Activated naive CD4-positive, alpha-beta T cell treated with Interleukin-2 at 50 U/mL for 16 hours (primary cell): ENCODE measurements at regions not wholly inside any gene's neighbourhood (a gene's known extent, or its start where the extent isn't known, plus 50 kb on each side); places are given as distances from the start of the nearest gene placed in this dataset.
"Not testable (repeated sequence)": the region's sequence is repeated elsewhere in the genome, so short reads cannot be mapped to it uniquely, and the experiment has no call there.

Experiments used
- DNase-seq: peaks from one replicate; pipeline ENCODE4 v3.0.0-alpha.2; 2020

DNA sequence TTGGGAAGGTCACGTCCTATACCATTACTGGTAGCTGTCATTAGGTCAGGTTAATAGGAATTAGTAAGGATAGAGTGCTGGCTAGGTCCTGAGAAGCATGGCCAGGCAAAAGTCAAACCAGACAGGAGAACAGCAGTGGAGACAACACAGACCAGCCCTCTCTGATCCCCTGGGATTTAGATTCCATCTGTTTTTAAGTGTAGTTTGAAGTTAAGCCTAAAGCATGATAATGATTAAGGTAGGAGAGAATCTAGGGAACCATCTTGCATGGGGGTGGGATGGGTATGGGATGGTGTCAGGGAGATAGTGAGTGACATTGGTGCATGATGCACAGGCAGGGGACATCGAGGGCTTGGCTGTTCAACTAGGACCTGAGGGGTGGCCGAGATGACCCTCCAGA lies 96.6 kb downstream of the MYCN start:
- DNase-seq, result no peak

DNA sequence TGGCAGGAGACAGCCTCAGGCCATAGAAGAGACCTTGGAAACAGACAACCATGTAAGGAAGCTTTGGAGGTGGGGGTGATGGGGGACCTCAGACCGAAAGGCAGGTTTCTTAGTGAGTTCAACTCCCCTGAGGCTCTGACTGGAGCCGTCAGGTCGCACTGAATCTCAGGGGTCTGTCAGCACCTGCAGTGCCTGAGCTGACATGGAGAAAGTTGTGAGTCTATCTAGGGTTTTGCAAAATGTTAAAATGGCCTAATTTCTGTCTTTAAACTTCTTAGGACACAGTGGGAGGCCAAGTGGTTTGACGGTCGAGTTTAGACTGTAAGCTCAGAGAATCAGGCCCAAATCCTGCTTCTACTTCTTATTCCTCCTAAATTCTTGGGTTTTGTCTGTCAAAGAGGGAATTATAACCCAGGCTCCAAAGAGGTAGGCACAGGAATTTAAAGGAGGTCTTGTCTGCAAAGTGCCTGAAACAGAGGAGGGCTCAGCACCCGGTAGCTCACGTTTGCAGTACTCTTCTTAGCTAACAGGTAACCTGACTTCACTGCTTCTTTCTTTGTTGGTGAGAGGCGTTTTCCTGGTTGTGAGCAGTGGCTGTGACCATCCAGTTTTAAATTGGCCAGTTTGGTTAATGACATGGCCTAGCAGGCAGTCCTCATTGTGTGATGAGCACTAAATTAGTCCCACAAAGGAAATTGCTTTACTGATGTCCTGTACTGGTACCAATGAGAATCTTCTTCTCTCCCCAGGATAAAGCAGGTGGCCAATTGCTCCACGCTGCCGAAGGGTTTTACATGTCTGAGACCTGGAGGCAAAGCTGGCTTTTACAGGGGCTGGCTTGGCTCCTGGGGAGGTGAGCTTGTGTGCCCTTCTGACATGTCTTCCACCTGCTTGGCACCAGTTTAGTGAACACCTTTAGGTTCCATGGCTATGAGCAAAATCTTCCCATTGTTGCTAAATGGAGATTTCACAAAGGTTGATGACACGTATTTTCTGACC lies 95.7 kb downstream of the MYCN start:
- no peak for DNase-seq

DNA sequence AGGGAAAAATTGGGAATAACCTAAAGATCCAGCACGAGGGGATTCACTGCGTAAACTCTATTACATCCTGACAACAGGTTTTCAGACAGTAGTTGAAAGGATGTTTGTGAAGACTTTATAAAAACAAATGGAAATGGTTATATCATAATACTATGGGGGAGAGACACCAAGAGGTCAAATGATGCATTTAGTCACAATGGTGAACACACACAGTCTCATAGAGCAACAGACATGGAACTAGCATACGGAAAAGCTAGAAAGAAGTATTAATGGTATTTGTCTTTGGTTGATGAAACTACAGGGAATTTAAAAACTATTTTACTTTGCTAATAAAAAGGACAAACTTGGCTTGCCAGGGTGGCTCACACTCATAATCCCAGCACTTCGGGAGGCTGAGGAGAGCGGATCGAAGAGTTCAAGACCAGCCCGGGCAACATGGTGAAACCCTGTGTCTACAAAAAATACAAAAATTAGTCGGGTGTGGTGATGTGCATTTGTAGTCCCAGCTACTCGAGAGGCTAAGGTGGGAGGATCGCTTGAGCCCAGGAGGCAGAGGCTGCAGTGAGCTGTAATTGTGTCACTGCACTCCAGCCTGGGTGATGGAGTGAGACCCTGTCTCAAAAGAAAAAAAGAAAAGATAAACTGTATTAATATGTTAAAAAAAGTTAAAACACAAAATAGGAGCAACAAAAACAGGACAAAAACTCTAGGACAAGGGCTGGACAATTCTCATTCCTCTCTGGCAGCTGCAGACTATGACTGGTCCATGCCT lies 94.8 kb downstream of the MYCN start:
- DNase-seq, result no peak

DNA sequence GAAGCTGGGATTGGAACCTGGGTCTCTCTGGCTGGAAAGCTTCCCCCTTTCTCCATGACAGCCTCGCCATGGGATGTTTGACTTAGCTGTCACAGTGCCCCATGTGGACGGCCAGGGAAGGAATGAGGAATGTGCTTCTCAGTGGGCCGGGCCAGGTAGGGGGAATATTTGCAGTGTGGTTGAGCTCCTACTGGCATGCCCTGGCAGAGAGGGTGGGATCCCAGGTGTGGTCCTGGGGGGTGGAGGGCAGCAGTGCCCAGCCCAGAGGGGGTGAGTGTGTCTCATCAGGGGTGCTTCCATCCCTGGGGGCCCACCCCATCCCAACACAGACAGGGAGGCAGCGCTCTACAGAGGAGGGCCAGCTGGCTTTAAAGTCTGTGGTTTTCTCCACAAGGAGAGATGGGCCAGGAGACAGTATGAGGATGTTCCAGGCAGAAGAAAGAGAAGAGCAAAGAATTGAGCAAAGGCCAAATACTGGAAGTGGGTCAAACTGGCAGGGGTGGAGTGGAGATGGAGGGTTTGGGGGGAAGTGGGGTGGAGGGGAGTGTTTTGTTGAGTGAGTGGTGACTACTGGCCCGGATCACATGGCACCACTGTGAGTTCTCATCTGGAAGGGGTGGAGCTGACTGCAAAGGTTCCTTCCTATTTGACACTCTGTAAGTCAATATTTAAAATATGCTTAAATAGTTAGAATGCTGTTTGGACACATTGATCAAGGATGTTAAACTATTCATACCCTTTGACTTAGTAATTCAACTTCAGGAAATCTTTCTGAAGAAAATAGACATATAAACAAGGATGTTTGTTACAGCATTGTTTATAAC lies 94.0 kb downstream of the MYCN start:
- DNase-seq, result no peak

DNA sequence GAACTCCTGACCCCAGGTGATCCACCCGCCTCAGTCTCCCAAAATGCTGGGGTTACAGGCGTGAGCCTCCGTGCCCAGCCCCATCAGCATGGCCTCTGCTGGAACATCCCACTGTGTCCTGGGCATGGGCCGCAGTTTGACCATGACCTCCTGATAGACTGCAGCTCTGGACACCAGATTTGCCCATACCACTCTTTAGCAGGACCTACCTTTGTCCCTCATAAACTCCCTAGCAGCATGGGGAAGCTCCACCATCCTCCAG lies 92.6 kb downstream of the MYCN start:
- DNase-seq, result no peak

DNA sequence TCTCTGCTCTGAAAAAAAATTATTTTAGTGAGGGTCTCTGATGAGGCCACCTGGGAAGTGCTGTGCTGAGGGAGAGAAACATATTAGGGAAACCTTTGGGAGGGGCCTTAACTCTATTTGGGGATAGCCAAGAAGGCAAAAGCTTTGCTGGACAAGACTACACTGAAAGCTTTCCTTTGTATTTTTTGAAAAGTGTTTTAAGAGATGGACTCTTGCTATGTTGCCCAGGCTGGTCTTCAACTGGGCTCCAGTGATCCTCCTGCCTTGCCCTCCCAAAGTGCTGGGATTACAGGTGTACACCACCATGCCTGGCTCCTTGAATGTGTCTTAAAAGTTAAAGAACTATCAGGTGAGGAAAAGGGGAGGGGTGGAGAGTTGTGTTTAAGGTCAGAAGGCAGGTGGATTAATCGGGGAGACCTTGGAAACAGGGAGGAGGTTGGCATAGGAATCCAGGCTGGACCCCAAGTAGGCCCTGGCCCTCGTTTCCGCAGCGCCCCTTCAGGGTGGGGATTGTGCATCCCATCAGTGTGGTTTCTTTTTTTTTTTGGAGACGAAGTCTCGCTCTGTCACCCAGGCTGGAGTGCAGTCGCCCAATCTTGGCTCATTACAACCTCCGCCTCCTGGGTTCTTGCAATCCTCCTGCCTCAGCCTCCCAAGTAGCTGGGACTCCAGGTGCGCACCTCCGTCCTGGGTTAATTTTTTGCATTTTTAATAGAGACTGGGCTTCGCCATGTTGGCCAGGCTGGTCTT lies 92.1 kb downstream of the MYCN start:
- DNase-seq, result no peak

DNA sequence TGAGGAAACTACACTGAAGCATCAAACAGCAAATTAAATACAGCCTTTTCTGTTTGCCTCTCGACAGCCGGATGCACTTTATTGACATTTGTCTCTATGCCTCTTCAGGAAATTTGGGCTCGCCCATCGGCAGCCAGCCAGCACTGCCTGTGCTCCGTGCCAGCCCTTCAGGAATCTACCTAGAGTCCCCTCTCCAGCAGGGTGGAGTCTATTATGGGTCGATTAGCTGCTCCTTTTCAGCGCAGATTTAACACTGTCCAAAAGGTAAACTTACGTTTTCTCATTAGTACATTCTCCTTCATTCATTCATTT lies 91.5 kb downstream of the MYCN start:
- DNase-seq, result no peak

DNA sequence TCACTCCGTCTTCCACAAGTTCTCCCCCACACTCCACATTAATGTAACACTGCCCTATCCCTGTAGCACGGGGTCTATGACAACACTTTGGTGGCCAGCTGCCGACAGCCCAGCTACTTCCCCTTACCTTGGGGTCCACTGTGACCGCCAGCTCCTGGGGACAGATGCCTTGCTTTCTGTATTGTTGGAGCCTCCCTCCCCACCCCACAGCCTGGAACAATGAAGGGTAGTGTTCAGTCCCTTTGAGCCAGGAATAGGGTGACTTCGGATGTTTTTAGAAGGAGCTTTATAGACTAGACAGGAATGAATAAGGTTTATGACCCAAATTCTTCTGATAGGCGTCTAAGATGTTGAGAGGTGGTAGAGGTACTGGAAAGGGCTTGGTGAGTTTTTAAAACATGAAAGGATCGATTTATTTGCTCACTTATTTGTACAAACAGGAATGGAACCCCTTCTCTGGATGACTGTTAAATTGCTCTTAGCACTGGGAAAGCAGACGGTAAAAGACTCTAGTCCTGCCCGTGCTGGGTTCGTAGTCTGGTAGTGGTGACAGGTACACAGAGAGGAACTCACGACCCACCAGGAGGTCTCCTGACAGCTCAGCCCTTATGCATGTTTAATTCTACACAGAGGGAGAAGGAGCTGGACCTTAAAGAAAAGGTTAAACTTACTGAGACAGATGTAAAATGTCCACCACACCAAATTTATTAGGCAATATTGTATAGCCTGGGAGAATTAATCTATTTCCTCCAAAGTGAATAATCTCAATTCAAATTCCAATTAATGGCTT lies 90.9 kb downstream of the MYCN start:
- DNase-seq, result no peak

DNA sequence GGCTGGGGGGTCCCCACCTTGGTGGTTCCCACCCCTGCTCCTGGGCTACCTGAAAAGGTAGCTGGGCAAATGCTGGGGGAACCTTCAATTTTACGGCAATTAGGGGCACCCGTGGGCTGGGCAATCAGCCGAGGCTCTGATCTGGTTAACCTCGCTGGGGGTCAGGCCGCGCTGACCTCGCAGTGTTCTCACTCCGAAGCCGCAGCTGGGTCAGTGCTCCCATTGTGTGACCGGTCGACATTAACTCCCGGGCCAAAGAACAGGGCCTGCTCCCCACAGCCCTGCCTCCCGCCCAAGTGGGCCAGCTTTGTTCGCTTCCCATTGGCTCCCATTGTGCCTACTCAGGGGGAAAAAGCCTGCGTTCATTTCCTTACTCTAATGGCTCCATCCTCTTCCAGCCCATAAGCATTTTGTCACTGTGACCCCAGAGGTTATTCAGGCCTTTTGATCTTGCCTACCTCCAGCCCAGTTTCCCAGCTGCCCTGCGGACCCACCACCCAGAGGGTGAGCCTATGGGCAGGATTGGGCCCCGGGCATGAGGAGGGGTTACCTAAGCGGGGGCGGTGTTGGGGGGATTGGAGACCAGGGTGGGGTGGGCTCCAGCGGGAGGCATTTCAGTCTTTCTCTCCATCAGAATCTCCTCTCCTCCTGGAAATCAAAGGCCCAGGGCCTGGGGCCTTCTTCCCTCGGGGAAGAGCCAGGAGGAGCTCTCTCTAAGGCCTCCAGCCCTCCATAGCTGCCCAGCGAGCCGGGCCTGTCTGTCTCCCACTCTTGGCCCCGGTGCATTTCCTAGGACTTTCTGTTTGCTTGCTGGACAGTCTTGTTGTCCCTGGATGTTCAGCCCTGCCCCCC lies 90.1 kb downstream of the MYCN start:
- DNase-seq, result no peak

DNA sequence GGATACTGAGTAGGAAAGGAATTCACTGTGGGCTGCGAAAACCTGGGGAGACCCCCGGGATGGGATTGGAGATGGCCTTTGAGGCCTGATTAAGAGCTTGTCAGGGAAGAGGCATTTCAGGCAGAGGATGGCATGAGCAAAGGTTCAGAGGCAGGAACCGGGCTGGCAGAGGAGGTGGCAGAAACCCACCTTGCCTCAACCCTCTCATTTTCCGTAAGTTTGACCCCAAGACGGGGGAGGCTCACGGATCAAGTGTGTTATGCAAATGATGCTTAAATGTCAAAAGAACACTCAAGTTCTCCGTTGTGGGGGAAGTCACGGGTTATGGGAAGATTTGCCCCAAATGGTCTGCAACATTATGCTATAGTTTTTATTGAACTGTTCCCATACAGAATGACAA lies 88.3 kb downstream of the MYCN start:
- no peak for DNase-seq

DNA sequence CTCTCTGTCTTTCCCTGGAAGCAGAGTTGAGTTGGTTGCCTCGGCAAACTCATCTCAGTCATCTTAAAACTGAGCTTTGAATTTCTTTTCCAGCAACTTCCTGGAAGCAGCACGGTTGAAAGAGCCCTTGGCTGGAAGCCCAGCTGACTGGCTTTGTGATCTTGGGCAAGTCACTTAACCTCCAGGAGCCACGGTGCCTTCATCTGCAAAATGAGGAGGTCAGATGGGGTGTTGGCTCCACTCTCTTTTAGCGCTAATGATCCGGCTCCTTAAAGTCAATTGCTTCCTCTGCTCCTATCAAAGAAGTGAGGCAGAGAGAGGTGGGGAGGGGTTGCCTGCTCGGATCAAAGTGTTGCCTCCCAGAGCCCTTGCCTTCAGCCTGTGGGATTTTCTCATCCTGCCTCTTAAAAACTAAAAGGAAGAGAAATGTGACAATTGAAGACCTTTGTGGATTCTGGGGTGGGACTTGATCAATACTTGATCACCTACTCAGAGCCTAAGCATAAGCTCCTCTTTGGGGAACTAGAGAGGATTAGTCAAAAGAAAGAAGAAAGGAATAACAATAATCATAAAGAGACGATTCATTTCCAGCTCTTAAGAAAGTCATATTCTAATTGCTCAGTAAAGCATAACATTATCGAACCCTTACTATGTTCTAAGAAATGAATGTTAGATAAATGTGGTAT lies 86.6 kb downstream of the MYCN start:
- no peak for DNase-seq

DNA sequence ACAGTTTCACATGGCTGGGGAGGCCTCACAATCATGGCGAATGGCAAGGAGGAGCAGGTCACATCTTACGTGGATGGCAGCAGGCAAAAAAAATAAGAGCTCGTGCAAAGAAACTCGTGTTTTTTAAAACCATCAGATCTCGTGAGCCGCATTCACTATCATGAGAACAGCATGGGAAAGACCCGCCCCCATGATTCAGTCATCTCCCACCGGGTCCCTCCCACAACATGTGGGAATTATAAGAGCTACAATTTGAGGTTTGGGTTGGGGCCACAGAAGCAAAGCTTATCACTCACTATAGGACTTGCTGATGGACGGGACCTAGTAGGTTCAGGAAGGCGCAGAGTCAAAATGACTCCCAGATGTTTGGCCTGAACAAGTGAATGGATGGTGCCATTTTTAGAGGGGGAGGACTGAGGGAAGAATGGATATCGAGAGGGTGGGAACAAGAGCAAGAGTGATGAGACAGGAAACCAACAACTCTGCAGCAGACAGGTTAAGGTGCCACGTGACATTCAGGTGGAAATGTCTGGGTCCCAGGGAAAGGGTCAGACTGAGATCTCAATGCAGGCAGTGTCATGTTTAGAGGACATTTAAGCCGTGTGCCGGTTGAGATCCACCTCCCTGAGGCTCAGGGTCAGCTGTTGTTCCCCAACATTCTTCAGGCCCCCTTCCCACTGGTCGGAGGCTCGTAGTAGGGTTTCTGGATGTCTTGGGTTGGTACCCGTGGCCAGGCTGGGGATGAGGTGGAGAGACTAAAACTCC lies 85.7 kb downstream of the MYCN start:
- no peak for DNase-seq

DNA sequence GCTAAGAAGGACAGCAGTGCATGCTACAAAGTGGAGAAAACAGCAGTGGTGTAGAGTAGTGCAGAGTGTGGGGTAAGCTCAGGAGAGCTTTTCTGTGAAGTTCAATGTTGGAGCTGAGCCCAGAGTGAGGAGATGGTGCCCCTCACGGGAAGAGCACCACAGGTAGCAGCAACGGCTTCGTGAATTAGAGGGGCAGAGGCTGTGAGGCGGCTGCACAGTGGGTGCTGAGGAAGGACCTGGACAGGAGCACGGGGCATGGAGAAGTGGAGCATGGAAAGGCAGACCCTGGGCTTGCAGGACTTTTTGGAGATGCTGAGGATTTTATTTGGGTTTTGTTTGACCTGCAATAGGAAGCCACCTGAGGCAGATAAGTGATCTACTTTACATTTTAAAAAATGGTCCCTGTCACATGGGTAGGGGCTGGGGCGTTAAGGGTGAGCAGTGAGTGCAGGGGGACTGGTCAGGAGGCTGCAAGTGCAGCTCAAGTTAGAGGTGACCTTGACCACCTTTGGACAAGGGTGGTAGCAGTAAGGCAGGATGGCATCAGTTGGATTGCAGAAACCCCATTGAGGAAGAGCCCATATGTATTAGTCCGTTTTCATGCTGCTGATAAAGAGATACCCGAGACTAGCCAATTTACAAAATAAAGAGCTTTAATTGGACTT lies 85.0 kb downstream of the MYCN start:
- DNase-seq, result no peak

DNA sequence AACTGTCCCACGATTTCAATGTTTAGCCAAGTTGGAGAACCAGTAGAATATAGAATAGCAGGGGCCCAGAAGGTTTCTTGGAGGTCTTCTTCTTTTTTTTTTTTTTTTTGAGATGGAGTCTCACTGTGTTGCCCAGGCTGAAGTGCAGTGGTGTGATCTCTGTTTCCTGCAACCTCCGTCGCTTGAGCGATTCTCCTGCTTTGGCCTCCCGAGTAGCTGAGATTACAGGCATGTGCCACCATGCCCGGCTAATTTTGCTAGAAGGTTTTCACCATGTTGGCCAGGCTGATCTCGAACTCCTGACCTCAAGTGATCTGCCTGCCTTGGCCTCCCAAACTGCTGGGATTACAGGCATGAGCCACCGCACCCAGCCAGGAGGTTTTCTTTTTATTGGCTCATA lies 84.3 kb downstream of the MYCN start:
- DNase-seq, result not testable (repeated sequence)

DNA sequence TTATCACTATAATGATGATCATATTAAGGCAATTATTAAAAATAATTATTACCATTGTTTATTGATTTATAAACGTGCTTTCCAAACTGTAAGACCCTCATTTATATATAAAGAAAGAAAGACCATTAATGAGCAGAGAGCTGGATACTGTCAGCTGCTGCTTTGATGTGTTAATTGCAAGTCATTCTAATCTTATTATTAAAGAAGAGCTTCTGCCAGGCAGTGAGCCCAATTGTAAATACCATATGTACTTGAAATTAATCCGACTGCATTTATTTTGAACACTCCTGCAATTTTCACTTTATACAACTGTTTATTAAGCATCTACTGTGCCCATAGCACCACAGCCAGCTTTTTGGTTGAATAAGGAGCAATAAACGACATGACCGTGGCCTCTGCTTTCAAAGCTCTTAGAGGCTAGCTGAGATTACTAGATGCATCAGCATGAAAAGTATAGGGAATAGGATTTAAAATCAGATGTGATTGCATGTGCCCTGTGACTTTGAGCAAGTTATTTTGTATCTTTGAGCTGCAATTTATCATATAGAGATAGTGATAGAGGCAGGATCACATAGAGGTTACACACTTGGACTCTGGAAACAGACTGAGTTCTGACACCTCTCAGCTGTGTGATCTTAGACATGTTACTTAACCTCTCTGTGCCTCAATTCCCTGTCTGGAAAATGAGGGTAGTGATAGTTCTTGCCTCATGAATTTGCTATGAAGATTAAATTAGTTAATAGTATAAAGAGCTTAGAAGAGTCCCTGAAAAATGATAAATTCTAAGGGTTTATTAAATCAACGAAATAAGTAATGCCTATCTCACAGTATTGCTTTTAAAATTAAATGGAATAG lies 83.4 kb downstream of the MYCN start:
- no peak for DNase-seq

DNA sequence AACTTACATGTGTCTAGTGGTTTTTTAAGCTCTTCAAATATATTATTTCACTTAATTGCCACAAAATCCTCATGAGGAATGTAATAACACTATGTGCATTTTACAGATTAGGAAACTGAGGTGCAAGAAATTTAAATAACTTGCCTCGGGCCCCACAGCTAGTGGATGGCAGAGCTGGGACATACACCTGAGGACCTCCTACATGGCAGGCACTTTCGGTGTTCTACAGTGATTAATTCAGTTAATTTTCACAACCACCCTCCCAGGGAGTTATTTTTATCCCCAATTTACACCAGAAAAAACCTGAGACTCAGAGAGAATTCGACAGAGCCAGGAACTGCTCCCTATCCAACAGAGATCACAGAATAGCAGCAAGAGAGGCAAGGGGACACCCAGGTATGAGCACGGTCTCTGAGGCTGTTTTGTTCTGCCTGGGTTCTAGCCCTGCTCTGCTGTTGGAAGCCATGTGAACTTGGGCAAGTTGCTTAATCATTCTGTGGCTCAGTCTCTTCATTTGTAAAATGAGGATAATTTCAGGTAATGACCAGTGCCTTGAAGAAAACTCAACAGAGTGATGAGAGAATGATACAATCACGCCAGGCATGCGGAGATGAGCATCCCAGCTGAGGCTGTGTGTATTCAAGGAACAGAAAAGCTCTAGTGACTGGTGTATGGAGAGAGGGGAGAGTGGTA lies 82.3 kb downstream of the MYCN start:
- no peak for DNase-seq

DNA sequence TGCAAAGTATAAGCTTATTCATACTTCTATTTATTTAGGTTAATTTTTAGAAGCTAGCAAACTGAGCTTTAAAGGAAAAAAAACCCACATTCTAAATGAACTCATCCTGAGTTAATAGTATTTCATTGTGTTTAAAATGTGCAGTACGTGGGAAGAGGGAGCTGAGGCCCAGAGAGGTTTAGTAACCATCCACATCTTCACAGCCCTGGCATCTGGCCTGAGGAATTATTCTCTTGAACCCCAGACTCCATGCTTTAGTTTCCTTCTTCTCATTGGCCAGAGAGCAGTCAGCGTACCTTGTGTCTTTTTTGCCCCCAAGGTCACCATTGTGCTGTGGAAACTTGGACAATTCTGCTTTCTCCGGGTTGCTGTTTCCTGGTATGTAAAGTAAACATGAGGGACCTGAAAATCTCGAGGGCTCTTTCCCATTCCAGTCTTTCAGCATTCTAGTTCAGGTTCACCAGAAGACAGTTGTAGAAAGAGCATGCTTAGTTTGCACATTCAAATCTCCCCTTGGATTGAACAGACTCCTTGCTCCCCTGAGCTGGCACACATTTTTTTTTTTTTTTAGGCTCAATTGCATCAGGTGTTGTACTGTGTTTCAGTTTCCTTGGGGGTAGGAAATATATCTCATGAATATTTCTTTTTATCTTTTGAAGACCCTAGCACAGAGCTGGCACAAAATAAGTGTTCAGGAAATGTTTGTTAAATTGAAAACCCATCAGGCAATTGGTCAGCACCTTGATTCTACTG lies 81.4 kb downstream of the MYCN start:
- no peak for DNase-seq
